ENCODE measurements at regions not wholly inside any gene's neighbourhood (a gene's known extent, or its start where the extent isn't known, plus 50 kb on each side); places are given as distances from the start of the nearest gene placed in this dataset.

GRCh38 chr15:81945014-81945615 is 100.7 kb downstream of the MEX3B start (continued):
- TF ChIP-seq YY1 (IDR thresholded peaks at IDR 0.05; ENCODE audit: borderline replicate concordance in 1 of 3, control insufficient read depth in 1 of 3, extremely low read depth in 1 of 3, insufficient read depth in 3 of 3, insufficient read length in 1 of 3, insufficient replicate concordance in 2 of 3, low read depth in 1 of 3, low read length in 2 of 3) (no peak), ZFP91 (CRISPR knock-in tag; IDR thresholded peaks at IDR 0.05) (no peak), GABPB2 (CRISPR knock-in tag; conservative IDR thresholded peaks at IDR 0.05) (no peak), SAFB (IDR thresholded peaks at IDR 0.05; ENCODE audit: borderline replicate concordance, low read depth, low read length) (no peak), CBX2 (IDR thresholded peaks at IDR 0.05; ENCODE audit: insufficient read depth, low read length, poor library complexity, severe bottlenecking) (no peak), ZBTB43 (CRISPR knock-in tag; IDR thresholded peaks at IDR 0.05) (no peak), ZBTB8A (IDR thresholded peaks at IDR 0.05; ENCODE audit: partially characterized antibody) (no peak), SREBF2 (CRISPR knock-in tag; IDR thresholded peaks at IDR 0.05) (no peak), MTF1 (CRISPR knock-in tag; IDR thresholded peaks at IDR 0.05; ENCODE audit: borderline replicate concordance) (no peak), CREB5 (CRISPR knock-in tag; IDR thresholded peaks at IDR 0.05) (no peak), ZBTB7A (IDR thresholded peaks at IDR 0.05; ENCODE audit: borderline replicate concordance, control insufficient read depth, low read depth, low read length) (peak; percentile 89; the same call in 1 of the 2 replicates), CCNT2 (IDR thresholded peaks at IDR 0.05; ENCODE audit: borderline replicate concordance, extremely low read depth, insufficient read length, low read depth, low read length) (peak; percentile 63), STAT6 (CRISPR knock-in tag; IDR thresholded peaks at IDR 0.05) (no peak), PHF20 (IDR thresholded peaks at IDR 0.05; ENCODE audit: partially characterized antibody) (no peak), ZNF57 (CRISPR knock-in tag; IDR thresholded peaks at IDR 0.05) (no peak), RBM22 (IDR thresholded peaks at IDR 0.05; ENCODE audit: low read depth, low read length, poor library complexity, severe bottlenecking) (no peak), ELF2 (CRISPR knock-in tag; IDR thresholded peaks at IDR 0.05) (no peak), EP300 (IDR thresholded peaks at IDR 0.05; ENCODE audit: low read length) (peak; percentile 94), PTTG1 (tag; IDR thresholded peaks at IDR 0.05; ENCODE audit: low read depth) (no peak), CHD1 (IDR thresholded peaks at IDR 0.05; ENCODE audit: low read length) (no peak)
